HG03175 (cell line): ENCODE measurements at regions not wholly inside any gene's neighbourhood (a gene's known extent, or its start where the extent isn't known, plus 50 kb on each side); places are given as distances from the start of the nearest gene placed in this dataset.

Experiments
- ATAC-seq: cut with Tn5 transposase; IDR thresholded peaks from one replicate; pipeline ENCODE4 v1.9.1; 2021; ENCODE audit warnings: mild to moderate bottlenecking, moderate library complexity; ENCODE audit not compliant: unreplicated experiment

DNA sequence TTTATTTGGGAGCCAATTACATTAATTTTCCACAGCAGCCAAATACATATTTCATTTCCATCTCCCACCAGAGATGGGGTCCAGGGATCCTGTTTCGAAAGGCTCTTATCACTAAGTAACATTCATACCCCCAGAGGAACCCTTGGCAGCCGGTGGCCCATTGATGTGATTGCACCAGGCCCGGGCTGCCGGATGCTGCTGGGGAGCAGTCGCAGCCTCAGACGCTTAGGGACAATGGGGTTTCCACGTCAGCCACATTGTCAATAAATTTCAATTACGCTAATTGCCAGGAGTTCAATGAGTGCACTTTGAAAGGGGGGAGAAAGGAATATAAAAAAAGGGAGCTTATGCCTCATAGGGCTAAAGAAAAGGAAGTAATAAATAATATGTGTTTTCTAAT, 478.8 kb upstream of the ADAMTS16 start:
- ATAC-seq = no peak

DNA sequence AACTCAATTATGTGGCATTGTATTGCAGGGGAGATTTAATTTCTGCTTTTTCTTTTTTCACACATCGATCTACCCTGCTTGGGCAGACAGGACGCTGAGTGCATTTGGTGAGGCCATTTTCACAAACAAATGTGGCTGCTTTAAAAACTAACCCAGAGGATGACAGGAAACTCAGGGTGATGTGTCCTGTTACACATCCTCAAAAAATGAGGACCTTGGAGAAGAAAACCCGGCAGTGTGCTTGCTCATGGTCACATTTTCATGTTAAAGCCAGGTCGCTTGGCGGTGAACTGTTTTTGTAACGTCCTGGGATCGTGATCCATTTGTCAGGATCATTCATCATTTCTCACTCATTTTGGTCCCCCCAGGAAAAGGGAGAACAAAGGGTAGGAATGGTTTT, 478.3 kb upstream of the ADAMTS16 start:
- no peak for ATAC-seq

DNA sequence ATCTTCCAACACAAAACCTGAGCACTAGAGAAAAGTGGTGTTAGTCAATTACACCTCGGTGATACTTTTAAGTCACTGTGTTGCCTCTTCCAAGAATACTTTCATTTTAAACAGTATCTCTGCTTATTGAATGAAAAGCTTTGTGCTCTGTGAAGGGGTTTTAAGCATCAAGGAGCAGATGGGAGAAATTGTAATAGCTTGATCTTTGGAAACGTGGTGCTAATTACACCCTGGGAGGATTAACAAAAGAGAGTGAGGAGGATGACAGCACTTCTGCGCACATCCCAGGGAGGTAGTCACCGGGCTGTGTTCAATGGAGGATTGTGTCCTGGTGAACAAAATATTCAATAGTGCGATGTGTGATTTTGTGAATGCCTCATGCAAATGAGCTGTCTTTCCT, 477.4 kb upstream of the ADAMTS16 start:
- ATAC-seq = no peak

DNA sequence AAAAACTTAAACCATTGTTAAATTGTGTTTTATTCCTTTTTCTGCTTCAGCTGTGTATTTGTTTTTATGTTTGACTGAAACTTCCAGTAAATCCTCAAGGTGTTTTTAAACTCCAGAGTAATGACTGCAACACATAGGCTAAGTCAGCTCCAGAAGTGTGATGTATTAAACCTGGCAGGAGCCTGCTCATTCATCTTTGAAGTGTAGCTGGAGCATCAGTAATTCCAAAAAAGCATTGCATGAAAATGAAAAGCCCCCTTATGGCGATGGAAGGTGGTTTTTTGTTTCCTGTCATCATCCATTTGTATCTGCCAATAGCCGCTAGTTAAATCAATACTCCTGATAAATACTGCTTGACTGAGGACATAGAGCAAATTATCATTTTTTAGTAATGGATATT, 474.2 kb upstream of the ADAMTS16 start:
- no peak for ATAC-seq

DNA sequence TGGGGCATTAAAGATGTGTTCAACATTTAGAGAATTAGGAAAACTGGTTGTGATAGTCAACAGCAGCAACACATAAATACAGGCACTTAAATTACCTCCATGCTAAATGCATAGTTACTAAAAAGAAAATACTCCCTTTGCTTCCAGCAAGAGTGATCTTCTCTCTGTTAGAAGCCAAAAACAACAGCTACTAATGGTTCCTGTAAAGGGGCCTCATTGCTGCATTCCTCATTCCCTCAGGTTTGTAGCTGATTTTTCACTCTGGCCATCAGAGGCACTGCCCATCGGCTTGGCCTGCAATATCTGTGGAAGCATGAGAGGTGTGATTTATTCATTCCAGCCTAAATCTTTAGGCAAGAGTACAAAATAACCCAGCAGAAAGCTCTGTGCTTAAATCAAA, 466.0 kb upstream of the ADAMTS16 start:
- no peak for ATAC-seq

DNA sequence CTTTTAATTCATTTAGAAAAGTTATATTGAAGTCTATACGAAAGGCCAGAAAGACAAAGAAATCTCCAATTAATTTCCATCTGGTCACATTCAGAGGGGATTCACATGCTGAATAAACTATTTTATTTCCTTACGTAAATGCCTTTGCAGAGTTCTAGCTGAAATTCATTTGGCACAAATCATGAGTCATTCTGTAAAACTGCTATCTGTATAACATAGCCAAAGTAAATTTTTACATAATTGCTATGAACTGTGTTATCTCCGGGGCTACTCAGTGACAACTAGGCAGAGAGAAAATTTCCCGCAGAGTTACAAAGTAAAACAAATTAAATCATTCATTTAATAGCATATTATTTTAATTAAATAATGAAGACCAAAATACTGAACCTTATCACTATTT, 463.2 kb upstream of the ADAMTS16 start:
- ATAC-seq = no peak

DNA sequence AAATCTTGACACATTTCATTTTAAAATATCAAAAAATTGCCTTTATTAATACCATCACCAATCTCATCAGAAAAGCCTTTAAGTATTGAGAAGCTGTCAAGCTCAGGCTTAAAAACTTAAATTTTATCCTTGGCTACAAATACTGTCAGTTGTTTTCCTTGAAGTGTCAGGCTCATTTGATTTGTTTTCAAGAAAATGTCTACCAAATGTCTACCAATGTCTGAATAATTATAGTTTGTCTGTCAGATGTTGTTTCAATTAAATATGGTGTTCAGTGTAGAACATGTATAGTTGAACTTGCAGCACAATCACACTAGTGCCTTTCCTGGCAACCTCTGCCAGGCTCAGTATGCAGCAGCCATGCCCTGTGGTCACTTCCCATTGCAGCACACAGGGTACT, 455.2 kb upstream of the ADAMTS16 start:
- no peak for ATAC-seq

DNA sequence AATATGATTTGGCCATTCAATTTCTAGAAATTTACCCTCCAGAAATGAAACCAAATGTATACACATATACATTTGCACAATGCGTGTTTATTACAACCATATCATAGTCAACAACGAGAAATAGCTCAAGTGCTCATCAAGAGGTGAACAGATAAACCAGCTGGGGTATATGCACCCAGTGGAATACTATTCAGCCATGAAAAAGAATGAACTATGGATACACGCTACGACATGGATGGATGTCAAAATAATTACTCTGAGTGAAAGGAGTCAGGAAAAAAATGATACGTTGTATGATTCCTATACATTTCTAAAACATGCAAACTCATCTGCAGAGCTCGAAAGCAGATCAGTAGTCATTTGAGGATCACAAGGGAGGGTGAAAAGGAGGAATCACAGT, 441.5 kb upstream of the ADAMTS16 start:
- no peak for ATAC-seq

DNA sequence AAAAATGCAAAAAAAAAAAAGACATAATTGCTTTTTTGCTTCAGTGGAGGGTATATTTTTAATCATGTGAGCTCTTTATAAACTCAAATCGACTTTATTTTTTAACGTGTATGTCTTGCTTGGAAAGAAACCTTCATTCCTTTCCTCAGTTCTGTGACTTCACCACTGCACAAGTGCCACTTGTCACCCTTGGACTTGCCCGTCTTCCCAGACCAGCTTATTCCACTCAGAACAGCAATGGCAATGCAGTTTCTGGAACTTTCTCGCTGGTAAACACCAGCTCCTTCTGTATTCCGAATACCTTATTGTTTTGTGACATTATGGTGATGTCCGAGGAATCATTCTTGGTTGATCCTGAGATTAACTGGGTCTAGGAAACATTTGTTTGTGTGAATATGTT, 440.5 kb upstream of the ADAMTS16 start:
- no peak for ATAC-seq

DNA sequence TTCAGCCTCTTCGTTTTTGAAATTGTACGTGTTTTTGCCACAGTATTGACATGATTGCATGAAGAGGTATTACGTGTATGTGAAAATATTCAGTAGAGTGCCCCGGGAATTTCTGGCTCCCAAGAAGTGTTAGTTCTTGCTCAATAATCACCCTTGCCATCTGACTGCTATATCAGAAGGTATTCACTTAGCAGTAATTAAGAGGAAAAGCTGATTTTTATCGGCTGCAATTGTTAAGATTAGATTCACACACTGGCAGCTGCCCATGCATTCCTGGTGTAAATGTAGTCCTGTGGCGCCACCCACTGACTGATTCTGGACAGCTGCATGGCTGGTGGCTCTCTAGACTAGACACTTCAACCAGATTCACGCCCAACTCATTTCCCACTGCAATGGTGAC, 440.1 kb upstream of the ADAMTS16 start:
- no peak for ATAC-seq

DNA sequence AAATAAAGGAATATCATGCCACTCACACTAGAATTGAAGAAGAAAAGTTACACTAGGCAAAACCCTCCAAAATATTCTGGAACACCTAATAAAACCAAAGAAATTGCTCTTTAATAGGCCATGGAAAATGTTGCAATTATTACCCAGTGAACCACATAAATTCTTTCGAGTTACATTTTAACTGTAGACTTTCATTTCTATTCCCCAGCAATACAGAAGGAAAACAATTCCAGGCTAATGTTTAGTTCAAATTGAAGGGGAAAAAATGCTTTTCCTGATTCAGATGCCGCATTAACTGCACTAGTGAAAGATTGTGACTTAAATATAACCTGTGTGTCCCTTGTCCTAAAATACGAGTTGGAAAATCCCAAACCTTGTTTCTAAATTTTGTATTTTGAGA, 439.3 kb upstream of the ADAMTS16 start:
- no peak for ATAC-seq

DNA sequence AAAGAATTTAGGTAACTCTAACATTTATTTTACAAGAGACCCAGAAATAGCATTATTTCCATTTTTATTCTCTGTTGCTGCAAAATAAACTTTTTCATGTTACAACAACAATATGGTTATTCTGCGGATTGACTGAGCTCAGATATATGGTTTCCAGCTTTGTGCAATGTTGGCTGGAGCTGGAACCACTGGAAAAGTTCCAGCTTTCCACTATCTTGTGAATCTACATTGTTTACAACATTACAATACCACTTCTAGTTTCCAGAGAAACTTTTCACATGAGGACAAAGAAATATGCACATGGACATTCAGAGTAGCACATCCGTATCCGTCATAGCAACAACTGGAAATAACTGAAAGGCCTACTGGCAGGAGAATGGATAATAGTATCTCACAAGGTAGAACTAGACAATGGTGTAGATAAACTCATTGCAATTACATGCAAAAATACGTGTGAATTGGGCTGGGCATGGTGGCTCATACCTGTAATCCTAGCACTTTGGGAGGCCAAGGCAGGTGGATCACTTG, 436.1 kb upstream of the ADAMTS16 start:
- ATAC-seq = no peak

DNA sequence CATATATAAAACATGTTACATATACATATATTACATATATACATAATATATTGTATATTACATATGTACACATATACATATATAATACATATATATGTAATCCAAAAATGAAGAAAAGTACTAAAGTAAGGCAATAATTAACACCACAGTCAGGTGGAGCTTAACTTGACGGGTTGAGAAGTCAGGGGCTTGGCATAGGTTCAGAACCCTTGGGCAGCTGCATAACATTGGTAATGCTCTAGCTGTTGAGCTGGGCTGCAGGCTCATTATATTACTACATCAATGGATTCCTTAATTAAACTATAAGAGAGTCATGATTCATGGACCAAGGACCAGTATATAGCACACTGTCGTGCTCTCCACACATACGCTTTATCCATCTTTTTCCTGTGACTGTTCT, 435.2 kb upstream of the ADAMTS16 start:
- no peak for ATAC-seq

DNA sequence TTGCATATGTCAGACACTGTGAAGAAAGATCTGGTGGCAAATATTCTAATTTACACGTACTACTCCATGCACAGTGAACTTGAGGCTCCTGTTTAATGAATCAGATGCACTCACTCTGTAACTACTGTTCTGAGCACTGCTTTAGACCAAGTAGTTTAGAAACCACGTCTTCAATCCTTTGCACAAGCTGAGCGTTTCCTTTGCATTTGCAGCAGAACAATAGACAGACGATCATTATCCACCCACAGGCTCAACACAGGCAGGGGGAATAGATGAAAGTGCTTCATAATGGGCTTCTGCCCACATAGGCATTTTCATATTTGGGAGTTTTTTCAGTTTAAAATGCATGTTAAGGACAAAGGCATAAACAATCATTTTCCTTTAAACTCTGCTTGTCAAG, 423.3 kb upstream of the ADAMTS16 start:
- ATAC-seq = no peak

DNA sequence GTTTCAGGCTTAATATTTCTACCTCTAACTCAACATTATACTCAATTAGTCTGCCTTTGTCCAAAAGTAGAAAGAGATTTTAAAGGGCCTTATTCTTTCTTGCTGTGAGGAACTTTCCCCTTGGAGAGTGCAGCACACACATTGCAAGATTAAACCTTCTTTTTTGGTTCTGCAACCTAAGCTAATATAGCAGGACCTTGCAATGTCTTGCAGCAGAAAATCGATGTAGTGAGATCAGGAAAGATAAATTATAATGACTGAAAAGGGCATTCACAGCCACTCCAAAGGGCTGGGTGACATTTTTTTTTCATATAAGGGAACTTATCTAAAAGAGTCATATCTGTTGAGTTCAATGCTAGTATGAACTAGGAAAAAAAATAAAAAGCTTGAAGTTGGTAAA, 422.7 kb upstream of the ADAMTS16 start:
- ATAC-seq = no peak

DNA sequence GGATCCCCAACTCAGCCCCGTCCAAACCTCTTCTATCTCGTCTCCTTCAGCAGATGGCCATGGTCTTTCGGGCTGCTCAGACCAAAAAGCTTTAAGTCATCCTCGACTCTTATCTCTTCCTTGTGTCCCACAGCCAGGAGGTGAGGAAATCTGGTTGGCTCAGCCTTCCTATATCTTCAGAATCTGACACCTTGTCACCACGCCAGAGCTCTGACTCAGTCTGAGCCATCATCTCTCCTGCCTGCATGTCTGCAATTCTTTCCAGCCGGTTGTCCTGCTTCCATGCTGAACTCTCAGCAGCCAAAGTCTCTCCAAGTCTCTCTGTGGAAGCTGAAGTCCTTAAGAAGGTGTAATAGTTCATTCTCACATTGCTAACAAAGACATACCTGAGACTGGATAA, 419.3 kb upstream of the ADAMTS16 start:
- no peak for ATAC-seq

DNA sequence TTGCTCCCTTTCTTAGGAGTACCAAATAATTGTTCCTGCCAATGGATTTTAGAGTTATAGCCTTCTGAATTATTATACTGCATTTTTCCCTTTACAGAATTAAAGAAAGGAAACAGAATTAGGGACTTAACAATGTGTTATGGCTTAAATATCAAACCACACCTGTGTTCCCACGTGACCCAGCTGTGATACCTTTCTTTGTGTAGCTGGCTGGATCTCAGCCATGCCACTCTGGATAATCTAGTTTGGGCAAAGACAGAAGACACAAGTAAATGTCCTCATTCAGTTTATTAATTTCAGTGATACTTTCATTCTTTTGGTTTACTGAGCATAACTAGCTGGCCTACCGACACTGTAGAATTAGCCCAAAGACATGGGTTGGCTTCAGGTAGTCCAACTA, 417.2 kb upstream of the ADAMTS16 start:
- ATAC-seq = no peak

DNA sequence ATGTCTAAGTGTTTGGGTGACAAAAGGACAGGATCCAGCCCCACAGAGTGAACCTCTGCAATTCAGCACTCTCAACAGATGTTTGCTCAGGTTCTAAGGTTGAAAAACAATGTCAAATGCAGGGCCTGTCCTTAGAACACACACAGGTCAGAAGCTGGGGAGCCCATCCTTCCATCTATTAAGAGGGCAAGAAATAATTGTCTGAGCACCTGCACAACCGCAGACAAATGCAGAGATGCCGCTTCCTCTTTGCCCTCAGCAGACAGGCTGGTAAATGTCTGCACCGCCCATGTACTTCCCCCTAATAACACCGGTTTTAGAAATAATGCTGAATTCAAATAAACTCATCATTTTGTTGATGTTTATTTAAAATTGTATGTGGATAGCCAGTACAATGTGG, 414.5 kb upstream of the ADAMTS16 start:
- no peak for ATAC-seq

DNA sequence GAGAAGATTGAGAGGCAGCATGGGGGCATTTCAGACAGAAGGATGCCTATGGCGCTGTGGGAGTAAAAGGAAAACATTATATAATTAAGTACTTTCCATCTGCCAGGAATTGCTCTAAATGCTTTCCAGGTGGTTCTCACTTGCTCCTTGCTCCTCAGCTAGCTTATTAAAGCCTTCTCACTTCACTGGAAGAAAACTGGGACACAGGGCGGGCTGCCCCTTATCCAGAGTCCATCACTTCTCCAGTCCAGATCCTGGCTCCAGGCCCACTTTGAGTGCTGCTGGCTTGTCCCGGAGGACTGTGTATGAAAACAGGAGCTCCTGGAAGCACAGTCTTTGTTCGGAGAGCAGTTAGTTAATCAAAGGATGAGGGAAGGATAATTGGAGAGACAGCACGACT, 409.9 kb upstream of the ADAMTS16 start:
- no peak for ATAC-seq

DNA sequence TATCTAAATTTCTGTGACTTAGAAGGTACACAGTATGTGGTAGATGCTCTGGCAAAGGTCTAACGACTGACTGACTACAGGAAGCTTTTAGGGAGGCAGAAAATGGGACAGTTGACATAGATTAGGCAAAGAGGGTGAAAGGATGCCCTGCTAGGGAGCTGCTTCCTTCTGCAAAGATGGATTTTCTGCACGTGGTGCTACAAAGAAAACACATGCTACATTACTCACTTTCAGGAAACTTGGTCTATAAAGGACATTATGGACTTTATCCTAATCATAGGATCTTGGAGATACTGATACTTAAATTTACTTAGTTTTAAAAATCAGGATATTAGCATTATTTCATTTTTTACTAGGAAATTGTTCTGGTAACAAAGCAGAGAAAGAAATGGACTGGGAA, 405.8 kb upstream of the ADAMTS16 start:
- no peak for ATAC-seq

DNA sequence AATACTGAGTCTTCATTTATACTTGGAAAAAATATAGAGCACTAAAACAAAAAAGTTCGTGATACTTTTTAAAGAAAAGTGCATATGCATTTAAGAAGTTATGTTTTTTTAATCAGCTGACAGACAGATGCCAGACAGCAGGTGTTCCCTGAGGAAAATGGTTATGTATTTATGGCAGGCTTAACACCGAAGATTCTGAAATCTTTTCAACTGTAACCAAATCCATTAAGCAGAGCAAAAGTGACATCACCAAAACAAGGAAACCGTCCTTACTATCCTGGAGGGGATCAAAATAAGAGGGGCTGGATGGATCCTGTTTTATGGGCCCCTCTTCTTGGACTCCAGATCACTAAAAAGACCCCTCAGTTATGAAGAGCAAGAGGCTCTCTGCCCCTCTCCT, 404.9 kb upstream of the ADAMTS16 start:
- ATAC-seq = no peak

DNA sequence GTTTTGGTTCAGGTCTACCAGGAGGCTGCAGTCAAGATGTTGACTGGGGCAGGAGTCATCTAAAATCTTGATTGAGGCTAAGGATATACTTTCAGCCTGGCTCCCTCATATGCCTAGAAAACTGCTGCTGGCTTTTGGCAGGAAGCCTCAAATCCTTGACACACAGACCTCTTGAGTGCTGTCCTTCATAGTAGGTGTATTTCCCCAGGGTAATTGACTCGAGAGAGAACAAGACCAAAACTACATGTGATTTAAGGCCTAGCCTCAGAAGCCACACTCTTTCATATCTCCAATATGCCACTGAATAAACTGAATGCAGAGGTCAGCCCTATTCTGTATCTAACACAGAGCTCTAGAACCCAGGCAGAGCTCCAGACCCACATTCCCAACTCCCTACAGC, 402.3 kb upstream of the ADAMTS16 start:
- ATAC-seq = no peak

DNA sequence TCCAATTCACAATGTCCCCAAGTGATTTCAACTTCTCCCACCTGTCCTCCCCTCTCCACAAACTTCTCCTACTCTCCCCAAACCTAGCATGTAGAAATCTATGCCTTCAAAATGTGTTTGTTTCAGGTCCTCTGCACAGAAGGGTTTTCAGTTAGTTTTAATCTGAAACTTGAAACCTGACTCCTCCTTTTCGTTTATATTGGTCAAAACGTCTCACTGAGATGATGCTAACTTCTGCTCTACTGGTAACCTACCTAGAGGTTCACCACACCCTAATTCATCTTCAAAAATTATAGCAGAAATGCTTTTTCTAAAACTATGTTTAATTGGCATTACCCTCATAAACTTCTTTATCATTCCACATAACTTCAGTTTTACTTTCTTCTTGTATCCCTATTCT, 401.8 kb upstream of the ADAMTS16 start:
- no peak for ATAC-seq

DNA sequence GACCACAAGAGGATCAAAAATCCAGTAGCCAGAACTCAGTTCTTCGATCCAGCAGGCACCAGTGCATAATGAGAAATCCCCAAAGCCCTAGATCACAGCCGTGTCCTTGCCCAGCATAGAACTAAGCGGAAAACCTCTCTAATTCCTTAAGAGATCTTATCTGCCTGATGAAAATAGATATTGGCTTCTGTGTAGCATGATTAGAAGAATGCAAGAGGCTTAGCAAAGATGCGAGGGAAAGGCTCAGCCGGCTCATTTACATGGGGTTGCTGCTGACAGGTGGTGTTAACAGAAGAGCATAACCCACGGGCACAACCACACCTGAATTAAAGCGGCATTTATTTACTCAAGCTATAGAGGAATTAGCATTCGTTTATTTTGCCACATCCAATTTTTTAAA, 400.0 kb upstream of the ADAMTS16 start:
- ATAC-seq = no peak
